Motor neuron (in vitro differentiated cells): ENCODE measurements at regions not wholly inside any gene's neighbourhood (a gene's known extent, or its start where the extent isn't known, plus 50 kb on each side); places are given as distances from the start of the nearest gene placed in this dataset.
A peak's percentile ranks its signal among the peaks of the same experiment; 100 is the strongest.
"Not testable (repeated sequence)": the region's sequence is repeated elsewhere in the genome, so short reads cannot be mapped to it uniquely, and the experiment has no call there.

Source experiments
- ATAC-seq, 8 experiments: fragments of 200-7000 bp; cut with Tn5 transposase; replicated peaks in 6 of 8; 2 replicates each; pipeline ENCODE4 v1.8.0; 2021; ENCODE audit warnings: mild to moderate bottlenecking in 8 of 8, moderate library complexity in 8 of 8
- H3K27ac ChIP-seq, 2 donors: fragments of 250-450 bp; sonication (Bioruptor Pico); 2 replicates each; pipeline ENCODE4 v1.9.0; 2021; ENCODE audit warnings: antibody characterized with exemption in 2 of 2, mild to moderate bottlenecking in 2 of 2, moderate library complexity in 1 of 2
- H3K4me1 ChIP-seq, 2 donors: fragments of 250-450 bp; sonication (Bioruptor Pico); replicated peaks in 1 of 2; 2 replicates each; pipeline ENCODE4 v1.6.1; 2021; ENCODE audit warnings: antibody characterized with exemption in 2 of 2, mild to moderate bottlenecking in 2 of 2, moderate library complexity in 1 of 2
- H3K4me3 ChIP-seq, 5 donors: fragments of 250-450 bp; sonication (Bioruptor Pico); 2 replicates each; pipeline ENCODE4 v1.9.0; 2021; ENCODE audit warnings: antibody characterized with exemption in 5 of 5, mild to moderate bottlenecking in 5 of 5, moderate library complexity in 4 of 5
- WGBS, 10 experiments: fragments of 450-650 bp; shearing (Covaris generic); methylation state at CpG; one replicate each; pipeline ENCODE4 v1.0.0; 2022; 5-methylcytosine and 5-hydroxymethylcytosine counted together
- in situ Hi-C, 9 experiments: fragments of 400-800 bp; cut with MboI; loops; one replicate each; pipeline ENCODE4 v1.15.0; 2021; ENCODE audit warnings: low sequenced_read_pairs in 9 of 9, low pct_unique_long_range_greater_than_20kb in 2 of 9; ENCODE audit not compliant: unreplicated experiment in 9 of 9

GRCh38 chr7:81399471-81399870 is 370.4 kb downstream of the HGF start:
- H3K4me3 ChIP-seq: no peak overlapping the region
- H3K27ac ChIP-seq: no peak overlapping the region
- peaks cover 0 to 6% of the 10 kb centered on the region in 2 donors for H3K4me1 ChIP-seq
- 0 to 79% (median 61%) methylated on average over 1 to 3 of the region's 3 CpGs; no CpG with 5 or more reads in 2 of the 10 experiments for WGBS, 10 experiments
- no peak for ATAC-seq
- in situ Hi-C loops: no loop called here

- no peaks in the 10 kb centered on the region for H3K4me1 ChIP-seq
- H3K4me3 ChIP-seq: no peak overlapping the region
- no peak overlapping the region for H3K27ac ChIP-seq
- WGBS, 10 experiments: 0 to 90% (median 65%) methylated on average over 2 of the region's 2 CpGs; no CpG with 5 or more reads in 1 of the 10 experiments
- in situ Hi-C loops: no loop called here
- peak in 3 of 8 experiments; percentile 38 to 76 (median 60) for ATAC-seq
Measured at GRCh38 chr7:81394029-81394428, 375.8 kb downstream of the HGF start.

GRCh38 chr7:81393018-81393417 is 376.8 kb downstream of the HGF start:
- ATAC-seq: peak in 3 of 8 experiments; percentile 83 to 88 (median 87)
- H3K4me1 ChIP-seq: no peaks in the 10 kb centered on the region
- in situ Hi-C loops: no loop called here
- no peak overlapping the region for H3K4me3 ChIP-seq
- no peak overlapping the region for H3K27ac ChIP-seq
- WGBS, 10 experiments: 0 to 100% (median 86%) methylated on average over 2 of the region's 2 CpGs; no CpG with 5 or more reads in 2 of the 10 experiments

- no peak overlapping the region for H3K27ac ChIP-seq
- ATAC-seq: no peak
- 91 to 100% (median 100%) methylated on average over 1 of the region's 1 CpG; no CpG with 5 or more reads in 1 of the 10 experiments for WGBS, 10 experiments
- H3K4me1 ChIP-seq: no peaks in the 10 kb centered on the region
- no peak overlapping the region for H3K4me3 ChIP-seq
- in situ Hi-C loops: no loop called here
Measured at GRCh38 chr7:81385370-81385769, 384.5 kb downstream of the HGF start.

GRCh38 chr7:81383846-81384245 is 386.0 kb downstream of the HGF start:
- no peaks in the 10 kb centered on the region for H3K4me1 ChIP-seq
- no peak overlapping the region for H3K4me3 ChIP-seq
- no peak for ATAC-seq
- H3K27ac ChIP-seq: no peak overlapping the region
- in situ Hi-C loops: no loop called here
- WGBS, 10 experiments: 69 to 100% (median 97%) methylated on average over 1 to 2 of the region's 2 CpGs; no CpG with 5 or more reads in 2 of the 10 experiments

- H3K4me1 ChIP-seq, in situ Hi-C loops, ATAC-seq, H3K4me3 ChIP-seq, H3K27ac ChIP-seq: not testable (repeated sequence)
Measured at GRCh38 chr7:81374641-81375040, 395.2 kb downstream of the HGF start.

GRCh38 chr7:81370822-81371221 is 399.0 kb downstream of the HGF start:
- no peaks in the 10 kb centered on the region for H3K4me1 ChIP-seq
- ATAC-seq: peak in 2 of 8 experiments; percentile 74 to 83
- in situ Hi-C loops: no loop called here
- 0 to 91% (median 44%) methylated on average over 1 of the region's 1 CpG; no CpG with 5 or more reads in 2 of the 10 experiments for WGBS, 10 experiments
- no peak overlapping the region for H3K4me3 ChIP-seq
- H3K27ac ChIP-seq: no peak overlapping the region

GRCh38 chr7:81367326-81367931 is 402.4 kb downstream of the HGF start:
- in situ Hi-C loops: no loop called here
- no peak overlapping the region for H3K4me3 ChIP-seq
- H3K27ac ChIP-seq: no peak overlapping the region
- no peaks in the 10 kb centered on the region for H3K4me1 ChIP-seq
- WGBS, 10 experiments: 18 to 100% (median 92%) methylated on average over 1 to 3 of the region's 3 CpGs; no CpG with 5 or more reads in 1 of the 10 experiments
- ATAC-seq: peak in 2 of 8 experiments; percentile 34 to 36

GRCh38 chr7:81366546-81366945 is 403.3 kb downstream of the HGF start:
- no peak overlapping the region for H3K27ac ChIP-seq
- in situ Hi-C loops: no loop called here
- H3K4me3 ChIP-seq: no peak overlapping the region
- H3K4me1 ChIP-seq: no peaks in the 10 kb centered on the region
- ATAC-seq: peak in 2 of 8 experiments; percentile 18 to 23

GRCh38 chr7:81361769-81362312 is 408.0 kb downstream of the HGF start:
- Histone ChIP-seq H3K4me1 (no peaks in the 10 kb centered on the region), H3K4me3 (no peak overlapping the region), H3K27ac (no peak overlapping the region)
- ATAC-seq: peak in 2 of 8 experiments; percentile 60 to 87
- in situ Hi-C loops: no loop called here
- WGBS, 10 experiments: 11 to 100% (median 77%) methylated on average over 1 to 2 of the region's 2 CpGs; no CpG with 5 or more reads in 1 of the 10 experiments

GRCh38 chr7:81355911-81356310 is 413.9 kb downstream of the HGF start:
- no peak overlapping the region for H3K27ac ChIP-seq
- 38 to 100% (median 100%) methylated on average over 2 of the region's 2 CpGs; no CpG with 5 or more reads in 1 of the 10 experiments for WGBS, 10 experiments
- in situ Hi-C loops: no loop called here
- no peak for ATAC-seq
- no peaks in the 10 kb centered on the region for H3K4me1 ChIP-seq
- H3K4me3 ChIP-seq: no peak overlapping the region

- 11 to 100% (median 60%) methylated on average over 4 to 5 of the region's 5 CpGs; no CpG with 5 or more reads in 2 of the 10 experiments for WGBS, 10 experiments
- Histone ChIP-seq H3K4me1 (no peaks in the 10 kb centered on the region), H3K27ac (no peak overlapping the region), H3K4me3 (no peak overlapping the region)
- peak in 3 of 8 experiments; percentile 61 to 82 (median 79) for ATAC-seq
- in situ Hi-C loops: no loop called here
Measured at GRCh38 chr7:81349044-81349443, 420.8 kb downstream of the HGF start.

GRCh38 chr7:81339946-81340345 is 421.1 kb upstream of the SEMA3C start:
- Histone ChIP-seq H3K4me3 (no peak overlapping the region), H3K27ac (no peak overlapping the region), H3K4me1 (peaks cover 0 to 5% of the 10 kb centered on the region in 2 donors)
- in situ Hi-C loops: no loop called here
- 27 to 100% (median 79%) methylated on average over 1 to 2 of the region's 2 CpGs for WGBS, 10 experiments
- ATAC-seq: no peak

- no peak for ATAC-seq
- in situ Hi-C loops: no loop called here
- 69 to 100% (median 94%) methylated on average over 1 to 13 of the region's 13 CpGs; no CpG with 5 or more reads in 2 of the 10 experiments for WGBS, 10 experiments
- Histone ChIP-seq H3K27ac (no peak overlapping the region), H3K4me1 (peaks cover 0 to 3% of the 10 kb centered on the region in 2 donors), H3K4me3 (no peak overlapping the region)
Measured at GRCh38 chr7:81333536-81333935, 414.7 kb upstream of the SEMA3C start.
